GM21528 (cell line): ENCODE measurements at regions not wholly inside any gene's neighbourhood (a gene's known extent, or its start where the extent isn't known, plus 50 kb on each side); places are given as distances from the start of the nearest gene placed in this dataset.

ENCODE experiments used
- ATAC-seq: cut with Tn5 transposase; IDR thresholded peaks from one replicate; pipeline ENCODE4 v1.9.1; 2021; ENCODE audit warnings: mild to moderate bottlenecking, moderate library complexity; ENCODE audit not compliant: unreplicated experiment, low FRiP score

DNA sequence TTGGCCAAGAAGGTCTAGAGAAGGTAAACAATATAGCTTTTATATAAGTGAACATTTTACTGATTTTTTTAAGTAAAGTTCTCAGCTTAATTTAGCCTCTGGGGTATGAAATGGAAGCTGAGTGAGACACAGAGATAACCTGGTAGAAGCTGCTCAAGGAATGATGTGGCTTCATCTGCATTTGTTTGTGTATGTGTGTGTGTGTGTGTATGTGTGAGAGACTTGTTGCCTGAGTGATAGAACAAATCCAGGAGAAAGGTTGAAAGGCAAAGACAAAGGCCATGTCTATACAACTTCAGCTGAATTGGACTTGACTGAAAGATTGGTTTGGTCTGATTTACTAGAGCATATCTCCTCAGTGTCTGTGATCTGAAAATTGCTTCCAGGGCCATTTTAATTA lies 63.6 kb downstream of the PCDH7 start:
- no peak for ATAC-seq

DNA sequence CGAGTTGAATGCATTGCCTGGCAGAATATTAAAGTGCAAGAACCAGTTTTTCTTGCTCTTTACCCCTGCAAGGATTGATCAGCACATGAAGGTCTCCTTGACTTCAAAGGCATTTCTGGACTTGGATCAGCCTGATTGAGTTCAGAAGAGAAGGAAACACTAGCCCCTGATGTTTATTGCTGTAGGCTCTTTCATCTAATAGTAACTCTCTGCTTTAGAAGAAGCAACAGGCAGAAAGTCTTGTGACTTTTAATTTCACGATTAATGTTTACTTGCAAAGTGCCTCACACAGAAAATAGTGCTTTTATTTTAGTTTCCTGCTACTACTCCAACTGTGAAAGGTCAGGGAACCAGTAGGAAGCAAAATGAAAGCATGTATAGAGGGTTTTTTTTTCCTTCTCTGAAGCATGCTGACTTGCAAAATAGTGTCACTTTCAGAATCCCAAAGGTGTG lies 69.1 kb downstream of the PCDH7 start:
- ATAC-seq = no peak

DNA sequence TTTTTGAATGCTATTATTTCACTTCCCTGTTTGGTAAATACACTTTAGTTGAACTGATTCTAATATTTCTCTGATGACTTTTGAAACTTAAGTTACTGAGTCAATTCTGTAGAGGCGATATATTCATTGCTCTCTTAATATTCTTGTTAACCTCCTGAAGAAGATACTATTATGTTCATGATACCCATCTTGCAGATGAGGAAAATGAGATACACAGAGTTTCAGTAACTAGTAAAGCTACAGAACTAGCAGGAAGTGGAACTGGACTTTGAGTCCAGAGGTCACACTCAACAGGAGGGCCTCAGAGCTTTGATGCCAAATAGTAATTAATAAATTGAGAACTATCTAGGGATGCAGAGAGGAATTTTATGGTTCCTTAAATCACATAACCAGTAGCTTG lies 70.0 kb downstream of the PCDH7 start:
- ATAC-seq = no peak

DNA sequence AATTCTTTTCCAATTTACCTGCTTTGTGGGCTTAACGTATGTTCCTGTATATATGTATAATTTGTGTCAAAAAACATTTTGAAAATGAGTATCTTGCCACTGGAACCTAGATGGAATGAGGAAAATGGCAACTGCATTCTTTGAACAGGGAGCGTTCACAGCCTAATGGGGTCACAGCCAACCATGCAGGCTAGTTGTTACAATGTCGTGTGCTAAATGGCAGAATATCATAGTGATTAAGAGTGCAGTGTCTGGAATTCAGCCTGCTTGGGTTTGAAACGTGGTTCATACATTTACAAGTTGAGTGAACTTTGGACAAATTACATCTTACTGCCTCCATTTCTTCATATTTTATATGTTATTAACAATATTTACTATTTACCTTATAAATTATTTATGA lies 70.8 kb downstream of the PCDH7 start:
- ATAC-seq = no peak

- ATAC-seq = no peak
Measured at GRCh38 chr4:30792601-30793000, 72.4 kb downstream of the PCDH7 start.

DNA sequence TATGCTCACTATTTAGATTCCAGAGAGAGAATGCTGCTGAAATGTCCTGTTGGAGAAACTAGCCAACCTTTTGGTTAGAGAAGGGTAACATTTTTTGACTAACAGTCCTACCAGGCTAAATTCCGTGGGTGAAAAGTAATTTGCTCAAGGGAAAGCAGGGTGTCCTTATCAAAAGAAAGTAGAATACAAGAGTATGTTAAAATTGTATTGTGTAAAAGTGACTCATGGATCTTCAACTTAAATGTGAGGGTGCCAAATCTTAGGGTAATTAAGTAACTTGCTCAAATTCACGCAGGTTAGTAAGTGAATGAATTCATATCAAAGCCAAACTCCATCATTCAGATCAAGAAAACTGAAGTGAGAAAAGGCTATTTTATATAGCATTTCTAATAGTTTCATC lies 81.7 kb downstream of the PCDH7 start:
- ATAC-seq = no peak

- no peak for ATAC-seq
Measured at GRCh38 chr4:30802622-30803323, 82.6 kb downstream of the PCDH7 start.

DNA sequence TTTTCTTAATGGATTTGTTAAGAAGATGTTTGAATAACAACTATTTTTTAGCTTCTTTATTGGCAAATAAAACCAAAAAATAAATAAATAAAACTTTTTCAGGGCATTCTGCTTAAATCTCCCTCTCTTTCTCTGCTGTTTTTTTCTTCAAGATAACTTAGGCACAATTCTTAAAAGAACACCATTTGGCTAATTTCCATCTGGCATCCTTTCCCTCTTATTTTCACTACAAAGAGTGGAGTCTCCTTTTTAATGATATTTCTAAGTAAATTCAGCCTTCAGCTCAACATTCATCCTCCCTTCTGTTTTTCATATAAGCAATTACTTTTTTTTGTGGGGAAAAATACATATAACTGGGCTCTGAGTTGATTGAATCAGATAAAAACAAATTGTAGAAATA lies 88.1 kb downstream of the PCDH7 start:
- ATAC-seq = no peak

DNA sequence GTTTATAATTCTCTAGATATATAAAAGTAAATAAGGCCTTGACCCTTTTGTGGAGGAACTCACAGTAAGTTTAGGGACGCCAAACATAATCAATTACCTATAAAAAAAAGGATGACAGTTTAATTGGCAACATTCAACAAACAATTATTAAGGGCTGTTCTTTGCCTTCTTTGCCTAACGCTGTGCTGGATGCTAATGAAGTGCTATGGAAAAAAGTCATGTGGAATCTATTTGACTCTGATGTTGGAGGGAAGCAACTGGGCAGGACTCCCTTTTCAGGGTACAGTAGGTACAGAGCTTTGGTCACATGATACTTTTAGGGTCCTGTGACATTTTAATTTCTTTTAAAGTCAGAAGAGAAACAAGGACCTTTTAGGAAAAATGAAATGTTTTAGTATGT lies 91.1 kb downstream of the PCDH7 start:
- no peak for ATAC-seq

DNA sequence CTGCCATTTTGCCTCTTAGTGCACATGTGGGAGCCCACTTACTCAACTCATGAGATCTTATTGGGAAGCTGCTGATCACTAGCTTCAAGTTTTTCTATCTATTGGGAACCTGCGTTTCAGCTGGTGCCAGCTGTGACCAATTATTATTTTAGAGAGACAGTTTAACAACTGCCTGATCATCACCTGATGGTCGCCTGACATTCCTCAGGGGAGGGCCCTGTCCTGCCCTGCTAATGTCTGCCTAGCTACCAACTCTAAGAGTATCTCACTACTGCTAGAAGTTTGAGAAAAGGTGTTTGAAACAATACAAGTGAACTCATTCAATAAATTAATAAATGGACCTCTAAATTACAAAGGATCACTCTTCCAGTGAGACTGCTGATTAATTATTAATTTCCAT lies 95.5 kb downstream of the PCDH7 start:
- ATAC-seq = no peak

GRCh38 chr4:30817447-30817846 lies 97.3 kb downstream of the PCDH7 start:
- ATAC-seq = no peak

GRCh38 chr4:30818541-30818940 lies 98.4 kb downstream of the PCDH7 start:
- ATAC-seq = no peak

- ATAC-seq = no peak
Measured at GRCh38 chr4:30821275-30821674, 101.1 kb downstream of the PCDH7 start.

GRCh38 chr4:30821859-30822612 lies 101.9 kb downstream of the PCDH7 start:
- ATAC-seq = no peak

DNA sequence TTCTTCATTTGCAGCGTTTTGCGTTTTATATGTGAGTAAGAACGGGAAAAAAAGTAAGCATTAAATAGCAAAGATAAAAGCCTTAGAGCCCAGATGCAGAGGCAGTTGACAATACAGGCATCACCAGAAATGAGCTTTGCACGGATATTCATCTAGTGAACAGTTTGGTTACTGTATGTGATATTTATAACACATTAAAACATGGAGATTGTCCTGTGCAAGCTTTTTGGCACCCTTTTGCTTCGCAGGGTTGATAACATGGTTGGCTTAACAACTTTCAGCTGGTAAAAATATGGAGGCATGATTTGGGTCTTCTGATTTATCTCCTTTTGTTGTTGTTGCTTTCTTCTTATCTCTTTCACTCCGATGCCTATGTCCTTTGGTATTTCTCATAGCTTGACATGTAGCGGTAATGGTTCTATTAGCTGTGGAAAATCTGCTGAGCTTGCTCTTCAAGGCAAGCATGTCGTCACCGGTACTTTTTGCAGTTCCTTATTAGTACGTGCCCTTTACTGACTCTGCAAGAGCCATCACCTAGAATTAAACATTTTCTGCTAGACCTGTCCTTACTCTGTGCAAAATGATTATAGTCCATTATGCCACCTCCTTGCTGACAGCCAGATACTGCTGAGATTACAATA lies 102.9 kb downstream of the PCDH7 start:
- ATAC-seq = no peak

DNA sequence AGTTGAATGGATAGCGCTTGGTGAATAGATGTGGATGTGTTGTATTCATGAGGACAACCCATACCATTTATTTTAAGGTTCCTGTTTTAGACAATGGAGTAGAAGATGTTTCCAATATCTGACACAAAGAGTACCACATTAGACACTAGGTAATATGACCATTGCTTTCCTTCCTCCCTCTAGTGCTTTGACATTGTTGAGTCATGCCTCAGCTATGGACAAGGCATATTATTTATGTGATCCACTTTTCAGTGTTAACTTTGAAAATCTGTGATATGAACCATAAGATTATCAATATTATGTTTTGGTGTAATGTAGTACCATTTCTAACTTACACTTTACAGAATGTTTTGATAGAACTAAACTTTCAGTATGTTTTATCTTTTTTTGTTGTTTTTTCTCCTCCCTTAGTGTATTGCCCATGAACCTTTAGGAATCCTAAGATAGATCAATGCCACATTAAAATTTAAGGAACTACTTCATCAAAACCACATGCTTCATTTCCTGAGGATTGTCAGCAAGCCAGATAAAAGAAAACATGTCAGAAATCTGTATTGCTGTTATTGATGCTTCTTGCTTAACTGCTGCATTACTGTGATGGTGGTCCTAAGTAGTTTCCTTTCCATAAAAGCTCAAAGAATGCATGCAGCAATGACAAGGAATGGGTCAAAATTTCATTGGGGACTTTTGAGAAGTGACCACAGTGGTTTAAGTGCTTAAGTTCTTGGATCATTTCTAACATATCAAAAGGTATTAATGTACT lies 105.0 kb downstream of the PCDH7 start:
- ATAC-seq = no peak

- no peak for ATAC-seq
Measured at GRCh38 chr4:30828264-30828926, 108.2 kb downstream of the PCDH7 start.

GRCh38 chr4:30832639-30833038 lies 112.5 kb downstream of the PCDH7 start:
- no peak for ATAC-seq

GRCh38 chr4:30833206-30833605 lies 113.0 kb downstream of the PCDH7 start:
- no peak for ATAC-seq

DNA sequence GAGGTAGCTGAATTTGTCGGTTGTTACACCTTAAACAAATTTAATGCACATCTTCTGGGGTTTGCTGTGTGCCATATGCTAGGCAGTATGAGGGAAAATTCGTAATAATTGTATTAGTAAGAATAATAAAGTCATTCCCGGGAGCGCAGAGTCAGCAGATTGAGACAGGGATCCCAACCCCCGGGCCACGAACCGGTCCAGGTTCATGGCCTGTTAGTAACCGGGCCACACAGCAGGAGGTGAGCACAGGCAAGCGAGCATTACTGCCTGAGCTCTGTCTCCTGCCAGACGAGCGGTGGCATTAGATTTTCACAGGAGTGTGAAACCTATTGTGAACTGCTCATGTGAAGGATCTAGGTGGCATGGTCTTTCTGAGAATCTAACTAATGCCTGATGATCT lies 114.9 kb downstream of the PCDH7 start:
- ATAC-seq = no peak
